Stimulated activated naive CD4-positive, alpha-beta T cell (primary cell): ENCODE measurements at regions not wholly inside any gene's neighbourhood (a gene's known extent, or its start where the extent isn't known, plus 50 kb on each side); places are given as distances from the start of the nearest gene placed in this dataset.
A peak's percentile ranks its signal among the peaks of the same experiment; 100 is the strongest.

ENCODE experiments used
- DNase-seq, 6 experiments: peaks; one replicate each; lab custom pipeline; 2025; lab: John Stamatoyannopoulos, UW

- DNase-seq: no peak
These were observed 83.6 kb downstream of the HPGD start for GRCh38 chr4:174438711-174439110.

GRCh38 chr4:174437749-174438148, 84.5 kb downstream of the HPGD start:
- DNase-seq: no peak

DNA sequence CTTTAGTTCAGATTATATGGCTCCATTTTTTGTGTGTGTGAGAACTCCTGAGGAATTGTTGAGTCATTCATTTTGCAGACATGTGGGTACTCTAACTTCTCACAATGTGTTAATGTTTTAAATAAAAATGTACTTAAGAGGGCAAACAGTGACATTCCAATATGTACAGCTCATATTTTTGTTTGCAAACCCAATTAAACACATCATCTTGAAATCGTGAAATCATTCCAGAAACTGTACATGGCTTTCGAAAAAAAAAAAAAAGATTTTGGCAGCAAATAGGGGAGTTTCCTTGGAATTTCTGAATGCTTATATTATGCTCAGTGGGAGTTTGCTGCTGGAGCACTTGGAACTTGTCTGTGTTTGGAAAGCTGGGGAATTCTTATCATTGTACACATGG, 85.0 kb downstream of the HPGD start:
- no peak for DNase-seq

DNA sequence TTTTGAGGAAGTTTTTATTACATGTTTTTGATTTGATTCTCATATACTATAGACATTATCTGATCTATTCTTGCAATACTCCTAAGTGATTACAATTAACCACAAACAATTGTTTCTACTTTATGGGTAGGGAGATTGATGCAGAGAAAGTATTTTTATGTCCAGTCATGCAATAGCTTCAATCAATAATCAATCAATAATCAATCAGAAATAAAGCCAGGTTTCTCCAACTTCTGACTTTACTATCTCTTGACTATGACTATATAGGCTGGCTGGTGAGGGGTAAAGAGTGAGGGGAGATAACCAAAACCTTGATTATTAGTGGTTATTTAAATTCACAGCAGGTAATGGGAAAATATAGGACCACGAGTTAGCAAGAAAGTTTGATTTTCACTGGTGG, 85.9 kb downstream of the HPGD start:
- no peak for DNase-seq

DNA sequence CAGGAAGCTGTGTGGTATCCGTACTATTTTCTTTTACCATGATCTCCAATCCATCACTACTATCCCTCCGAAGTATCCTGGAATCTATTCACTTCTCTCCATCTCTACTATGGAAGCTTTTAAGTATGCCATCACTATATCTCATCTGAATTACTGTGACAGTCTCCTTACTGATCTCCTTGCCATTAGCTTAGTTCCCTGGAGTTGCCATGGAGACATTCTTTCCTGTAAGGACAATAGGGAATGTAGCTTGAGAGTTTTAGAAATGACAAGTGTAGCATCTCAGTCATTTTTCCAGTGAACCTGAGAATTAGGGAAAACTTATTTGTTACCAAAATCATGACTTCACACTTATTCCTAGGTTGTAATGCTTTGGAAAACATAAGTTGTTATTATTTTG, 86.3 kb downstream of the HPGD start:
- no peak for DNase-seq

- no peak for DNase-seq
These were observed 87.8 kb downstream of the HPGD start for GRCh38 chr4:174434455-174434854.

GRCh38 chr4:174430576-174430975, 91.7 kb downstream of the HPGD start:
- no peak for DNase-seq

- DNase-seq: no peak
These were observed 92.4 kb downstream of the HPGD start for GRCh38 chr4:174429701-174430410.

DNA sequence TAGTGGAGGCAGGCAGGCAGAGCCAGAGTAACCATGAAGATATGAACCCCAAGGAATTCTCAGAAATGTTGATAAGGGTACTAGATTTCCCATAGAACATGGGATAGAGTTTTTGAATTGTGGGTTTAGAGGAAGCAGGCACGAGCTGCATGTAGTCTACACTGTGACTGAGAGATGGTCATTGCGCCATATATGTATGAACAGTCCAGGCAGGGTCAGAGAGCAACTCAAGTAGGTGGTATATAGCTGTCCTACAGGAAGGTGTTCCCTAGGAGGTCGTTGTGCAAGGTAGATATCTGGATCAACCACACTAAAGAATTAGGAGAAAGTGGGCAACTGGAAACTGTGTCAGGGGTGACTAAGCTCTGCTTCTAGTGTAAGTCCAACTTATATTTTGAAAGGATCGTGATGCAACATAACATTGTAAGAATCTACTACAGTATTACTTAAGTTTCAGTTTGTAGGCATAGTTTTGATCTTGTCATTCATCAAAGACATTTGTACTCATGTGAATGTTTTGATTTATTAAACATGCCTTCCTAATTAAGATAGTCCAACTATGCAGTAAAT, 94.6 kb downstream of the HPGD start:
- no peak for DNase-seq

- no peak for DNase-seq
These were observed 96.6 kb downstream of the HPGD start for GRCh38 chr4:174425669-174426068.

DNA sequence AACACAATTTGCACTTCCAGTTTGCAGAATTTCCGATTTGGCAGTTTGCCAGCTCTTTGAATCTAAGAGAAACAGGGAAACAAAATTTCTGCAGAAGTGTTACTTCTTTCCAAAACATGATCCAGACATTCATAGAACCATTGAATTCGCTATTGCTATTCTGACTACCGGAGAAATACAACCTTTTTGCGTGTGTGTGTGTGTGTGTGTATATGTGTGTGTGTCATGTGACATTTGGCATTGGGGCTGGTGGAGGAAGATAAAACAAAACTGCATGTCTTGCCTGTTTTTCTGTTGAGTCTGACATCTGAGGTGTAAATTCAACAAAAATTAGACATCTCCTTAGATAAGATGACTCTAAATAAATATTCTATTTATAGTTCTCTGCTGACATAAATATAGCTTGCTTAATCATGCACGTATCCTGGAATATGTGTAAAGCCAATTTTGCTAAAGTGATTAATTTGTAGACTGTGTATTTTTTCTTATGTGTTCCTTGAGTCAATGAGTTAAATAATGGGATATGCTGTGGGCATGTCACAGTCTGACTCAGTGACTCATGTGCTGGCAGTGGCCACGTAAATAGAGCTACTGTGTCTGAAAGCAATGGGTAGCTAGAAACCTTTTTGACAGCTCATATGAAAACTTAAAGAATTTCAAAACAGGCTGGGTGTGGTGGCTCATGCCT, 98.9 kb downstream of the HPGD start:
- DNase-seq: peak in 3 of 6 experiments; percentile 1 to 34 (median 11)

- DNase-seq: no peak
These were observed 99.4 kb downstream of the HPGD start for GRCh38 chr4:174422893-174423256.

DNA sequence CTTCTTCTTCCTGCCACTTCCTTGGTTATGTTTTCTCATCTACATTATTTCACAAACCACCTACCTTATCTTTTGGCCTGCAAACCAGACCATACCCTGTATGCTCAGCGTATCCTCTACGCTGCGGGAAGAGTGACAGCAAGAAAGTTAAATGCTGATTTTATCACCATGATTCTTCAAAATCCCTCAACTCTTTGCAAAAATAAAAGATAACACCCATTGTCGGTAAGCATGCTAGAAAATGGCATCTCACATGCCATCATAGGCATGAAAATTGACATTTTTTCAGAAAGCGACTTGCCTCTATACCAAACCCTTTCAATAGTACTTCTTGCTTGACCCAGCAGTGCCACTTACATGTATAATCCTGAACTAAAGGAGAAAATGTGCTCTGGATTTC, 102.0 kb downstream of the HPGD start:
- no peak for DNase-seq

DNA sequence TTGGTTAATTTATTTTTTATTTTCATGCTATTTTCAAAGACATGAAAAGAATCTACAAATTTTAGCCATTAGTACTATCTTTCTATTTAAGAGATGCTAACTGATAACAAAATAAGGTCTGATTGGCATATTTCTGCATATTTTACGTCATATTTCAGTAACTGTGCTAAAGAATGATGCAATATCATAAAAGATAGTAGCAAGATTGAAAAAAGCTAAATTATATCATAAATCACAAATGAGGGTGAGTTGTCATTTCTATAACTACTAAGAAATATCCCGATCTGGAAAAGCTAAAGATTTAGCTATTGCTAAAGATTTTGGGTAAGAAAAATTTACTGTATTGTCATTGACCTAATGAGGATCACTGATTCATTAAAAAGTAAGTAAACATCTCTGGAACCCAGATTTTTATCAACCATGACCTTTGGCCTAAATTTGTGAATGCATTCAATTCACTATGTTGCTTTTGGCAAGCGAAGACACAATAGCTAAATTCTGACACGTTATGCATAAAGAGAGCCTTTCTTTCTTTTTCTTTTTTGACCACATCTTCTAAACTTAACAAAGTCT, 103.6 kb downstream of the HPGD start:
- no peak for DNase-seq

DNA sequence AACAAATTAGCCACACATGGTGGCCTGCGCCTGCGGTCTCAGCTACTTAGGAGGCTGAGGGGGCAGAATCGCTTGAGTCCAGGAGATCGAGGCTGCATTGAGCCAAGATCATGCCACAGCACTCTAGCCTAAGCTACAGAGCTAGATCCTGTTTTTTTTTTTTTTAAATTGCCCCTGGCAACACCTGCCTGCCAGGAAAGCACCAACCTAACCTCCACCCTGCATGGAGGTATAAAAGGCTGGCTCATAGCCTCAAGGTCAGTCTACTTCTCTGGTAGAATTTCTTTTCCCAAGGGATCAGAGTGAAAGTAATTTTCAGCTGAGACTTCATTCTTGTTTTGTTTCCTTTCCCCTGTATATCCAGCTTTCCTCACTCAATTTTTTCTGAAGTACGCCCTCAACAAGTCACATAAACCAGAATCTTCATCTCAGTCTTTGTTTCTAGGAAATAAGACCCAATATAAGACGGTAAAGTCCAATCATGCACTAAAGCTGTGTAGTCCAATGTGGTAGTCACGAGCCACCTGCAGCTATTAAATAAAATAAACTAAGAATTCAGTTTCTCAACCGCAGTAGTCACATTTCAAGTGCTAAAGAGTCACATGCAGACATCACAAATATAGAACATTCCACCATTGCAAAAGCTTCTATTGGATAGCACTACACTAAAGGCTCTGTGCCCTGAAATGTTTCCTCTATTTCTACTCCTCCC, 113.3 kb downstream of the HPGD start:
- no peak for DNase-seq

DNA sequence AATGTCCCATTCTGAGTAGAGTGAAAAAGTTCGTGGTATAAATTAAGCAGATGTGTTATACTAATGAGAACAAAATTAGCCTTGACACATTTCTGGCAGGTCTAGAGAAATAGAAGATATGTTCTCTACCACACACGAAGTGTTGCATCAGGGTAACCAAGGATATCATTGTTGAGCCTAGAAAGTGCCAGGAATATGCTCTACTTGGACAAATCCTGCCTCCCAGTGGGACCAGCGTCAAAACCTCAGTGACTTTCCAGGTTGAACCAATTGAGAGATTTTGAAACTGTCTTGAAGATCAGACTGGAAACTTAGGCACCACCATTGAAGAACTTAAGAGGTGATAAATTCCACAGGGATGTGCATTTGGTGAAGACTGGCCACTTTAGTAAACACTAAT, 115.9 kb downstream of the HPGD start:
- no peak for DNase-seq

DNA sequence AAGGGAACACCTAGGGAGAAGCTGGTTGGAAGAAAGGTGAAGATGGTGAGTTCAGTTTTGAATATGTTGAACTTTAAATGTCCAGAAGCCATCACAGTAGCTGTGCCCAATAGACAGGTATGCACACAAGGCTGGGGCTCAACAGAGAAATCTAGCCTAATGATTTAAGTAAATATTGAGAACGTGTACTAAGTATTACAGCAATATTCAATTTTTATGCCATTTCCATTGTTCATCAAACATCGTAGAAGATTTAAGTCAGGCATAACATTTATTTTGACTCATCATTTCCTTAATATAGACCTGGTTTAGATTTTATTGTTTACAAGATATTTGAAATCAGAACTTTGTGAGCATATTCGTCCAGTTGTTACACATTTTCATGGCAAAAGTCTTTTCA, 116.4 kb downstream of the HPGD start:
- no peak for DNase-seq

DNA sequence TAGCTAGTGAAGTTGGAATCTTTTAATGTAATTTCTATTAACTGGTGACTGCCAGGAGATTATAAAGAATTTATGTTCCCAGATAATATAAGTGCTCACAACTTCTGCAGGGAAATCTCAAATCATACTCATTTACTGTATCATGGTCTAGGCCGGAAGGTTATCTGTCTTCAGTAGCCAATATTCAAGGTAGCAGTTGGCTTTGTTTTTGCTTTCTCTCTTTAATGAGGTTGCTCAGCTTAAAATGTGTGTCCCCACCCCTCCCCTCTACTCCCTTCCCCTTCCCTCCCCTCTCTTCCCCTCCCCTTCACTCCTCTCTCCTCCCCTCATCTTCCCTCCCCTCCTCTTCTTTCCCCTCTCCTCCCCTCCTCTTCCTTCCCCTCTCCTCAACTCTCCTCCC, 117.6 kb downstream of the HPGD start:
- DNase-seq: no peak

- DNase-seq: no peak
These were observed 119.1 kb downstream of the HPGD start for GRCh38 chr4:174403177-174403543.

GRCh38 chr4:174402470-174403176, 118.9 kb downstream of the CEP44 start:
- no peak for DNase-seq

- DNase-seq: no peak
These were observed 117.9 kb downstream of the CEP44 start for GRCh38 chr4:174401471-174402130.
